ENCODE measurements at regions not wholly inside any gene's neighbourhood (a gene's known extent, or its start where the extent isn't known, plus 50 kb on each side); places are given as distances from the start of the nearest gene placed in this dataset.

DNA sequence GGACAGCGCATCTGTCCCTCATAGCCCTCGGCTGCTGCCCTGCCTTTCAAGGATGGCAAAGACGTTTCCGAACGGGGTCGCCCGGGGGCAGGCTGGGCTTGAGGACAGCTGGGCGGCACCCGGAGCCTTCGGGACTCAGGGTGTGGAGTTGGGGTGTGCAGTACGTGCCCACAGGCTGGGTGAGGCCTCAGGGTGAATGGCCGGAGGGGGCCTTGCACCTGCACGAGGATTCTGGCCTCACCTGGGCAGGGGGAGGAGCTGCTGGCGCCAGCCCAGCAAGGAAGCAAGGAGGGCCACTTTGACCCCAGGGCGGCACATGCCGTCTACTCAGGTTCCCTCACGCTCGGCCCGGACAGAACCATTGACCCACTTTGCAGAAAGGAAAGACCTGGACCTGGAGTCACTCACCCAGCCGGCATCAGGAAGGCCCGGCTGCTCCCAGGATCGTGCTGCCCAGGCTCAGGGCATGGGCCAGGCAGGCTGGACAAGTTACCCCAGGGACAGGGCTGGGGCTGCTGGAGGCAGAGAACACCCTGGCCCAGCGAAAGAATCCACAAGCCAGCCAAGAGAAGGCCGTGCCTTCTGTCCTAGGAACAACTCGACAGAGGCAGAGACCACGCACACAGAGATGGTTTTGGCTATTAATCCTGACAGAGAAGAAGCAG lies 65.1 kb upstream of the TTC34 start:
- no peak for DNase-seq

DNA sequence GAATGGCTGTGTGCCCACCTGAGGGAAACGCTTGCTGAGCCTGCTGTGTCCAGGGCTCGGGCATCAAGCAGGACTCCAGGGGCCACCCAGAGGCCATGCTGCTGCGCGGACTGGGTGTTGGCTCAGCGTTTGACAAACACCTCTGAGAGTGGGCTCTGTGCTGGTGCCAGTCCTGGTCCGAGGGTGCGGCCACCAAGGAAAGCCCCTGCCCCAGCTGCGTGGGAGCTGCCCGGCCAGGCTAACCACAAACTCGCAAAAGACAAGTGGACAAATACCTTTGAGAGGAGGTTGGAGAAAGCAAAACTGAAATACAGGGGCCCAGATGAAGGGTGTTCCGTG lies 65.6 kb upstream of the TTC34 start:
- no peak for DNase-seq

DNA sequence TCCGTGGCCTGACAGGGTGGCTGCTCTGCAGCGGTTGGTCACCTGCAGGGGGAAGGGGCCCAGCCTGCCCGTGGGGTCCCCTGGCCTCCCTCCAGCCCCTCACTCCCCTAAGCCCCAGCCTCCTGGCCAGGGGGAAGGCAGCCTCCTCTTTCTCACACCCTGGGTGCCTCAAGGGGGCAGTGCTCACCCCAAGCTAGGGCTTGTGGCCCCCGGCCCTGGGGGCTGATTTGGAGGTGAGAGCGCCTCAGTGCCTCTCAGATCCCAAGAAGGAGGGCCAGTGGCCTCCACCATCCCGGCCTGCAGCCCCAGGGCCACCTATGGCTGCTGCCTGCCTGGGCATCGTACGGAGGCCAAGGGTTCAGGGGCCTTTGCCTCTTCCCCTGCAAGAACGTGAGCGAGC lies 66.4 kb upstream of the TTC34 start:
- no peak for DNase-seq

DNA sequence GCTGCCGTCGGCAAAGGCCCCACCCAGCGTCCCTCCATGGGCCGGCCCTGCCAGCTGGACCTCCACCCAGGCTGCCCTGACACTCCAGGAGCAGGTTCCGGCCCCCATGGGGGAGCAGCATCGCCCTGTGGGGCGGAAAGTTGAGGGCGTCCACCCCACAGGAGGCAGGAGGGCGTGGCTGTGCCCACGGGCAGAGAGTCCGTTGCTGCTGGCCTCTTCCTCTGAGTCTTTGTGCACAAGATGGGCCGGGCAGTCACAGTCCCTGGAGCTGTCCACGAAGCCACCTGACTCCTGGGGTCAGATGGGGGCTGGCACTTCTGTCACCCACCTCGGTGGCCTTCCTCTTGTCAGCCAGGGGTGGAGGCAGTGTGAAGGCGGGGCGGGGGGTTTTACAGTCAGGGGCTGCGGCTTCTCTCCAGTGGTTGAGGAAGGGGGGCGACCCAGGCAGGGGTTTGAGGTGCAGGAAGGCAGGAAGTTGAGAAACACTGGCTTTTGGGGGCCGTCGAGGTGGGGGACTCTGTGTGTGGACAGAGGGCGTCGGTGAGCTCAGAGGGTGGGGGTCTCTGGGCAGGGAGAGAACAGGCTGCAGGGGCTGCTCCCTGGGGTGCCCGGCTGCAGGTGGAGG lies 67.2 kb upstream of the TTC34 start:
- no peak for DNase-seq

DNA sequence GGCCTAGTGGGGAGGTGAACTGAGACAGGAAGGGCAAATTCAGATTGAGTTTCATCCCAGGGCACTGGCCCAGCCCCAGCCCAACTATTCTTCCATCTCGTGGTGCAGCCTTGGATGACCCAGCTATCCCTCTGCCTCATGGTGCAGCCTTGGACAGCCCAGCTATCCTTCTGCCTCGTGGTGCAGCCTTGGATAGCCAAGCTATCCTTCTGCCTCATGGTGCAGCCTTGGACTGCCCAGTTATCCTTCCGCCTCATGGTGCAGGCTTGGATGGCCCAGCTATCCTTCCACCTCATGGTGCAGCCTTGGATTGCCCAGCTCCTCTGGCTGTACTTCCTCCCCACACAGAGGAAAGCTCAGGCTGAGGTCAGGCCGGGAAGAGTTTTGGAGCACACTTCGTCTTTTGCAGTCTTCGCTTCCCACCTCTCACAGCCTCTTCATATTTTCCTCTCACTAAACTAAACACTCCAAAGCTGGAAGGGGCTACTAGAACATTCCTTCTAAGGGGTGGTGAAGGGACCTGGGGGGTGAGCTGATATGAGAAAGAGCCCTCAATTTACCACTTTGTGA lies 69.8 kb upstream of the TTC34 start:
- no peak for DNase-seq

DNA sequence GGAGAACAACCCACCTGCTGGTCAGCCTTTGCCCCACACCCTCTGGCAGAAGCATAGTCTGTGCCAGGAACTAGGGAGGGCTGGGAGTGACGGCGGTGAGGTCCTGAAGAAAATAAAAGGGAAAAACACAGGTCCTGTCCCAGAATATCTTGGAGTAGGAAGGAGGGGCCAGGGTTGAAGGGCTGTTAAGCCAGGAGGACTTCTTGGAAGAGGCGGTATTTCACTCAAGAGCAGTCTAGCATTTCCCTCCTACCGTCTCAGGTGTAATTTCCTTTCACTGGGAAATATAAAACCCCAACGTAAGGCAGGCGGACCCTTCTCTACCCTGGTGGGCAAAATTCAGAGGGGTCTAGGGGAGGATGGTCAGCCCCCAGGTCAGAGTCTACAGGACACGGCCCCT lies 72.7 kb upstream of the TTC34 start:
- DNase-seq: no peak

DNA sequence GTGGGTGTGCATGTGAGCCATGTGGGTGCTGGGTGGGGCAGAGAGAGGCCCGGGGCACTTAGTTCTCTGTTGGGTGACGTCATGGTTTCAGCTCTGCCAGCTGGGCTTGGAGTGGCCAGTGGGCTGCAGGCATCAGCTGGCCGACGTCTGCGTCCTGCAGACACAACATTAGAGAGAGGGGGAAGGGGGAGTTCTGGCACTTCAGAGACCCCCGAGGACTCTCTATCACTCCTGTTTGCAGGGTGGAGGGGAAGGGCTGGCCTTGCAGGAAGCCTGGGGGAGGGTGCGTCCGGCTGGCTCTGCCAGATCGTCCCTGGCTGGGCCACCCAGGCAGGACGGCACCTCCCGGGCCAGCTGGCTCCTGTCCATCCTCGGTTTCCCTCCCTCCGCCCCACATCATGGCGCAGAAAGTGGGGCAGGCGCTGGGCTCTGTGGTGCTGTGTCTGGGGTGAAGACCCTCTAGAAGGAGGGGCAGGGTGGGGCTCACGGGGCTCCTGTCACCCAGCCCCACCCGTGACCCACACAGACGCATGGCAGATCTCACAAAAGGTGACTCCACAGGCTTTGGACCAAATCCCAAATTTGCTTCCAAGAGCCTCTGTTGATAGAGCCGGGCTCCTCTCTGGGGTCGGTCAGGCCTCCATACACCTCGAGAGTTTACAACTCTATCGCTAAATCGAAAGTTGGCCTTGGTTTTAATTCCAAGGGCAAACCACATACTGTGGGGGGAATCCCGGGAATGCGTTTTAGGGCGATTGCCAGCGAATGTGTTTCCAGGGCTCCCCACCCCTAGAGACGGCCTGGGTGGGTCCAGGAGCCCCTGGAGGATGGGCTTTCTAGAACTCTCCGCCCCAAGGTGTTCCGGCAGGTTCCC lies 73.4 kb upstream of the TTC34 start:
- no peak for DNase-seq

DNA sequence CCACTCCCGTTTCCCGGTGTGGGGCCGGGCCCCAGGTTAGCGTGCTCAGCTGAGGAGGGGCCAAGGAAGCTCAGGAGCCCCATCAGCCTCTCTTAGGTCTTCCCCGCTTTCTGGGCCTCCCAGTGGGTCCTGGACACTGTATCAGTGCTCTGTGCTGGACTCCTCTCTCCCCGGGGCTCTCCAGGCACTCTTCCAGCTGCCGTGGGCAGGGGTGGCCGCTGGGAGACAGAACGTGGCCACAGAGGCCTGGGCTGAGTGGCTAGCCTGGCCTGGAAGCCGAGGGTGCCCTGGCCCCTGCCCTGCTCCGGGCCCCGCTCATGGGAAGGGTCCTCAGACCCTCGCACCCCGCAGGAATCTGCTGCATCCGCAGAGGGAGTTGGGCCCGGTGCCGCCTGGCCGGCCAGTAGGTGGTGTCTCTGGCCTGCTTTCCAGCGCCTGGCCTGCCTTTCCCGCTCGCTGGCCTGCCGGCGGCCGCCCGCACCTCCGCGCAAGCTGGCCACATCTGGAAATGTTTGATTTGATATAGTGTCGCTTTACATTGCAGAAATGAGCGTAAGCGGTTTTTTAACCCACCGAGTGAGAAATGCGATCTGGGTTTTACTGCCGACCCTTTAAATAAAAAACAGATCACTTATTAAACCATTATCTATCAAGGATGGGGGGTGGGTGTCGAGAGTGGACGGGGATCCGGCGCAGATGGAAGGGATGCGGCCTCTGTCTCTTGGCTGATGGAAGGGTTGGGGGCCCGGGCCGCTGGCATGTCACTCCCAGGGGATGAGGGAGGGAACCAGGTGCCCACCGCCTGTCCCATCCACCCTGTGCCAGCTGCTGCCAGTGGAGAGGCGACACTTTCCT lies 74.4 kb upstream of the TTC34 start:
- no peak for DNase-seq

DNA sequence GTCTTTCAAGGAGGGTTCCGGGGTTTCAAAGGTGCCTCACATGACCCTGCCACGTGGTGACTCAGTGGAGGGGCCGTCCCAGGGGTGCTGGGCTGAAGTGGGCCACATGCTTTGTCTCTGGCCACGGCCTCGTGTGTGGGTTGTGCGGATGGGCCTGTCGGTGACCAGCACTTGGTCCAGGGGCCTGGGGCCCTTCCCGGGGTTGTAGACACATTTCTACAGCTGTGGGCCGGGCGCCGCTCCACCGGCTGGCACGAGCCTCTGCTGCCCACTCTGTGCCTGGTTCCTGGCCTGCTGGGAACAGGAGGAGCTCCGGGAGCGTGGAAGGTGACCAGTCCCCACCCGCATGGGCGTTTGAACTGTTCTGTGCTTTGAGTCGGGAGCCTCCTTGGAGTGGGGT lies 75.4 kb upstream of the TTC34 start:
- no peak for DNase-seq

DNA sequence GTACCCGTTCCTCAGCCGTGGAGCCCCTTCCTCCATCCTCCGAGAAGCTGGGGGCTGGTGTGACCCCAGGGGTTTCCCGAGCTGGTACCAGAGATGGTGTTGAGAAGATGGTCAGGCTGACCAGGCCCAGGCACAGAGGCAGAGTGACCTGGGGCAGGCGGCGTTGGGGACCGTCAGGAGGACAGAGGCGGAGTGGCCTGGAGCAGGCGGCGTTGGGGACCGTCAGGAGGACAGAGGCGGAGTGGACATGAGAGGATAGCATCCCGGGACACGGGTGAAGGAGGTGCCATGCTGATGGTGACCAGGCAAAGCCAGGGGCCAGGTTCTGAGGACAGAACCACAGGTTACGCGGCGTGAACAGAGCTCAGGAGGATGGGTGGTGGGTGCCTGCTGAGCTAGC lies 75.9 kb upstream of the TTC34 start:
- no peak for DNase-seq

DNA sequence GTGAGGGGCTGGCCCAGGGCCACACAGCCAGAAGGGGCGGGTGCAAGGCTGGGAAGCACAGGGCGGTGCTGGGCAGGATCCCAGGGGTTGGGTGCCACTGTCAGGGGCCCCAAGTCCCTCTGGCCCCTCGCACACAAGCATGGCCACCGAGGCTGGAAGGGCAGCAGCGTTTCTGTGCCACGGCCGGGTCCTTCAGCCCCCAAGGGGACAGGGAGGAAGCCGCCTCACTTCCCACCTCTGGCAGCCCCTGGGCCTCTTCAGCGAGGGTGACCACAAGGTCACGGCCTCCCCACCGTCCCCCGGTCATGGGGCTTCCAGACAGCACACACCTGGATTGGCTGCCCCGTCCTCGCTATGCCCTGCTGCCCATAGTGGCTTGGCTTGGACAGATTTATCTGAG lies 77.1 kb upstream of the TTC34 start:
- no peak for DNase-seq

DNA sequence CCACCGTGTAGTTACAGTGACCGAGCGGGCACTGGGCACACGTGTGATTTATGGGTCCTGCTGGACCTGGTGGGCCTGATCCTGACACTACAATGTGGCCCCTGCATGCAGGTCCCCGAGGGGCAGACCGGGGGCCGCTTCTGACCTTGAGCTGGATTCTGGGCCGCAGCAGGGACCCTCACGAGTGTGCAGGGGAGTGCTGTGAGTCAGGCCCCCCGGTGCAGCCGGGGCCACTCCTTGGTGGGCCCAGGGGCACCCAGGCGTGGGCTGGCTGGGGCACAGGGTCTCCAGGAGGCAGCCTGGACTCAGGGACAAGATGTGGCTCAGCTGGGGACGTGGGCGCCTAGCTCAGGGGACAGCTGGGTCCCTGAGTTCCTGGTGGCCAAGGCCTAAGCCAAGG lies 77.5 kb upstream of the TTC34 start:
- DNase-seq: no peak

DNA sequence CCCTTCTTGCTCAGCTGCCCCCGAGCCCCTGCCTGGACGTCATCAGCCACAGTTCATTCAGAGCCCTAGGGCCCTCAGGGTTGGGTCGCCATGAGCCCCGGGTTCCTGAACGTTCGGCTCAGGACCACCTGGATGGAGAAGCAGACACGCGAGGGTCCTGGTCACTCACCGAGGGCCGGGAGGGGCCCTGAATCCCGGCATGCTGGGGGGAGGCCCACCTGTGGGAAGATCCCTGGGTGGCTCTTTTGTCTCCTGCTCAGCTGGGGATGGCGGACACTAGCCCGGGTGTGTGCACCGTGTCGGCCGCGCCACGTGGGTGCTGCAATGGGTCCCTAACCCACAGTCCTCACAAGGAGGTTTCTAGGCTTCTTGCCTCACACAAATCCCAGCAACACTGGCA lies 78.1 kb upstream of the TTC34 start:
- no peak for DNase-seq

DNA sequence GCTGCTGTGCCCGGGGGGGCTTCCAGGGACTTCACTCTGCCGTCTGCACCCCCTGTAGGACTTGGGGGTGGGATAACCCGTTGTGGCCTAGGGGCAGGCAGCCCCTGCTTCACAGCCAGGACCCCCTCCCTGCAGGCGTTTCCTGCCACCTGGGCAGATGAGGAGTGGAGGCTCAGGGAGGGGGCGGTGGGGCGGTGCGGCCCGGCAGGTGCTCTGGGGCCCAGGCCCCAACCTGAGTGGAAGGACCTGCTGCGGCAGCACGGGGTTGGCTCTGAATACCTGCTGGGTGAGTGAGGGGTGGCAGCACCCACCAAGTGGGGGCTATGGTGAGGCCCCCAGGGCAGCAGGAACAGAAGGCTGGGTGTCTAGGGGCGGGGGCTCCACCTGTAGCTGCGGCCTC lies 78.6 kb upstream of the TTC34 start:
- DNase-seq: no peak

DNA sequence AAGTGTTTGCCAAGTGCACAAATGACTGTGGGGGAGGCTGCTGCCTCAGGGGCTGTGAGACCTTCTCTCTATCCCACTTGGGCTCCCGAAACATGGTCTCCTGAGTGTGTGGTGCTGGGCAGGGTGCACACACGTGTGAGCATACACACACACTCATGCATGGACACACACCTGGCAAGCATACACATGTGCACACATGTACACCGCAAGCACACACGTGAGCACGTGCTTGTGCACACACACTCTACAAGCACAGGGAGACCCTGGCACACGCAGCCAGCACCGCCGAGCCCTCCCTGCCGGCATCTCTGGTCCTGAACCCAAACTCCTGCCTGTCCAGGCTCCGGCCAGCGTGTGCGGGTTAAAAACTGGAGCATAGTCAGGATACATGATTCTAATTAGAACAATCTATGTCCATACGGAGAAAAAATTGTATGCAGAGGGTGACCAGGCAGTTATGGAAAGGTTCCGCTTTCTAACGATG lies 79.4 kb upstream of the TTC34 start:
- DNase-seq: no peak

DNA sequence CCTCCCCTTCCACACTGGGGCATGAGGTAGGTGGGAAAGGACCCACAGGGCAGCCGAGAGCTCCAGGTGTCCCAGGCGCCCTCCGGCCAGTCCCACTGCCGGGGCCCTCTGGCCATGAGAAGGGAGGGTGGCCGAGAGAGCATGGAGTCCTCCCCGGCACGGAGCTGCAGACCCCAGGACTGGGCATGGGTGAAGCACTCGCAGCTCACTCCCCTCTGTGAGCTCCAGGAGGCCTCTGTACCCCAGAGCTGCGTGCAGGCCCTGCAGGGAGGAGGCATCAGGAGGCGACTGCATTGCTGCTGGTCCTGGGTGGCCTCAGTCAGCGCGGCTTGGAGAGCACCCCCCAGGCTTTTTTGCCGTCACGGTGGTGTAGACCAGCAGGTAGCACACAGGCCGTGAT lies 80.1 kb upstream of the TTC34 start:
- DNase-seq: no peak

DNA sequence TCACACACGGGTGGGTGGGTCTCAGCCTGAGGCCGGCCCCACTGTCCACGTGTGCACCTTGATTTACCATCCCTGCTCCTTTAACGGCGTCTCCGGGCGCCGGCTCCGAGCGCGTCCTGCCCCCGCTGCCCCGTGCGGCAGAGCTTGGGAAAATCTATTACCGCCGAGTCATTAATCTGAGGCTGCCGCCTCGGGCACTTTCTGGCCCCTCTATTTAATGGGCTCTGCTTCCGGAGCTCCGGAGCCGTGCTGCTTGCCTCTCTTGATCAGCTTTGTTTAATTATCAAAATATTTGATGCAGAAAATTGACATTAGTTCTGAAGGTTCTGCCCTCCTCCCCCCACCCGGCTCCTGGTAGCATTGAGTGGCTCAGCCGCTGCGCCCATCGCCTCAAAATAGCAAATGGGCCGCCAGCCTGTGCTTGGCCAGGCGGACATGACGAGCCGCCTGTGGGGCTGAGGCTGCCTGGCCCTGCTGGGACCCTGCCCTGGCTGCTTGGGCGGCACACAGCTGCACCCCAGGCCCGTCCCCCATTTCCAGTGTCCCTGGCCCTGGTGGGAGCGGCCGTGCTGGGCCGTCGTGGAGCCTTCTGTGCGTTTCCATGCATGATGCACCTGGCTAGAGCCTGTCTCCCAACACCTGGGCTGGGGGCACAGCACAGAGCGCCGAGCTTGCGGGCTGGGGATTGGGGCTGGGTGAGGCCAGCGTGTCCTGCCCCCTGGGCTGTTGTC lies 81.6 kb upstream of the TTC34 start:
- DNase-seq: no peak

DNA sequence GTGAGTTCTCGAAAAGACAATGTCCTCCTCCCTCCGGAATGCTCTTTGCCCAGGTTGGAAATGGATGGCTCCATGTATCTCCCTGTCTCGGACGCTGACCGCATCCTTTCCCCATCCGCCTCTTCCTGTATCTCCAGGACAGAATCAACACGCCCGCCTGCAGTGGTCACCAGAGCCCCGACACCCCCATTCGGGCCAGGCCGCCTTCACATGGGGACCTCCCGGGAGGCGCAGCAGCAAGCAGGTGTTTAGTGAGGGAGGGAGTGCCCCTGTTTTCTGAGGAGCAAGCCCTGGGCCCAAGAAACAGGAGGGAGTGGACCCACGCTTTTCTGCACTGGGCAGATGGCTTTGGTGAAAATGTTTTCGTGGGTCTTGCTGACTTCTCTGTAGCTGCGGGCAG lies 83.5 kb upstream of the TTC34 start:
- DNase-seq: no peak

DNA sequence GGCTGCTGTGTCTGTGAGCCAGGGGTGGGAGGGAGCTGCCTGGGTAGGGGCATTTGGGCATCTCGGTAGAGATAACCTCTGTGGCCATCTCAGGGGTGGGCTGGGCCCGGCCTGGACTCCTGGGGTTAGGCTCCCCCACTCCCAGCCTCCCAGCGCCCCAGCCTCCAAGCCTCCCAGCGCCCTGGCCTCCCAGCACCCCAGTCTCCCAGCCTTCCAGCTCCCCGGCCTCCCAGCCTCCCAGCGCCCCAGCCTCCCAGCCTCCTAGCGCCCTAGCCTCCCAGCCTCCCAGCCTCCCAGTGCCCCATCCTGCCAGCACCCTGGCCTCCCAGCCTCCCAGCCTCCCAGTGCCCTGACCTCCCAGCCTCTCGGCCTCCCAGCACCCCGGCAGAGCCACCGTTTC lies 85.1 kb upstream of the TTC34 start:
- no peak for DNase-seq

DNA sequence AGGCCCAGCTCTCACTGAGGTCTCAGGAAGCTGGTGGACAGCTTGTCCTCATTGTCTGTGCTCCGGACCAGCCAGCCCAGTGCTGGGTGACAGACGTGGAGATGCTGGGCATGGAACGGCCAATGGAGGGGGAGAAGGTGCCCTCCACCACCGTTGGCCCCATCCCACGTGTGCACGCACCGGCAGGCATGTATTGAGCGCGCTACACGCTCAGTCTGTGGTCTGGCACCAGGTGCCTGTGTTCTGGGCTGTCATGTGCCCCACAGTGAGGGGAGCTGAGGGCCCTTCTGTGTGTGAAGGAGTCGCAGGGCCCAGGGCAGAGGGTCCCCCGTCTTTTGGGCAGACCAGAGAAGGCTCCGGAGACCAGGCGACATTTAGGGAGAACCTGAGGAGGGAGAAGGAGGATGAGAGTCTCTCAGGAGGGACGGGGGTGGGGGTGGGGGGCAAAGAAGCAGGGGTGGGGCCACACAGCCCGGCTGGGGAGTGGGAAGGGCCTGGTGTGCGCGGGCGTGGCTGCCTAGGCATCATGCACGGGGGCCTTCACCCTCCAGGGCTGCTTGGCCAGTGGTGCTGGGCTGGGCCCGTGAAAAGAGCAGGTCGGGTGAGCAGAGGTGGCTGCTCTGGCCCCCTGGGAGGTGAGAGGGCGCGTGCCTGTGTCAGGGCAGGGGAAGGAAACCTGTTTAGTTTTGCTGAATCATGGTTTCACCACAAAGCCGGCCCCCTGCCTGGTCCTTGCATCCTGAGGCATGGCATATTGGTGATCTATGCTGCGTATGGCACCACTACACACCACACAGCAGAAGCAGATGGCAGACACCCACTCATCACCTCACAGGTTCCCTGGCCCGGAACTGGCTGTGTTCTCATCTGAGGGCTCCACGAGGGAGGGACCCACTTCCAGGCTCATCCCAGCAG lies 86.7 kb upstream of the TTC34 start:
- DNase-seq: no peak

DNA sequence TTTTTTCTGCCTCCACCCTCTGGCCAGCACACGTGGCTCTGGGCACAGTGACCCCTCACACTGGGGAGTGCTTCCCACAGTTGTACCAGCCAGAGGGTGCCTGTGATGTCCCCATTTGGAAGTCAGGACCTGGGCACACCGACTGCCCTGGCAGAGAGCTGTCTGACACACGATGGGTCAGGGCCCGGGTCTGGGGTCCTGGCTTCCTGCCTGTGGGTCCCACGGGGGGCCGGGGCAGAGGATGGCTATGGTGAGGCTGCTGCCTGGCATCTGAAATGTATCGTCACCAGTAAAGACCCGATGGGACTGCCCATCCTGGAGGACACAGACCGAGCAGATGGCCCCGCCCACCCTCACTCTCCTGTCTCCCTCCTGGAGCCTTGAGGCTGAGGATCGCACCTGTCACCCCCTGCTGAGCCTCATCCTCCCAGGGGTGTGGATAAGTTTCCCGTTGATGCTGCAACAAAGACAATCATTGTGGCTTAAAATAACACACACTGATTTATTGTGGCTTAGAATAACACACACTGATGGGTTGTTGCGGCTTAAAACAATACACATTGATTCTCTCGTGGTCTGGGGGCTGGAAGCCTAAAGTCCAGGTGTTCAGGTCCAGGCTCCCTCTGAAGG lies 88.8 kb upstream of the TTC34 start:
- DNase-seq: no peak
